ENCODE measurements at regions not wholly inside any gene's neighbourhood (a gene's known extent, or its start where the extent isn't known, plus 50 kb on each side); places are given as distances from the start of the nearest gene placed in this dataset.

- TF ChIP-seq, protein P1, sequence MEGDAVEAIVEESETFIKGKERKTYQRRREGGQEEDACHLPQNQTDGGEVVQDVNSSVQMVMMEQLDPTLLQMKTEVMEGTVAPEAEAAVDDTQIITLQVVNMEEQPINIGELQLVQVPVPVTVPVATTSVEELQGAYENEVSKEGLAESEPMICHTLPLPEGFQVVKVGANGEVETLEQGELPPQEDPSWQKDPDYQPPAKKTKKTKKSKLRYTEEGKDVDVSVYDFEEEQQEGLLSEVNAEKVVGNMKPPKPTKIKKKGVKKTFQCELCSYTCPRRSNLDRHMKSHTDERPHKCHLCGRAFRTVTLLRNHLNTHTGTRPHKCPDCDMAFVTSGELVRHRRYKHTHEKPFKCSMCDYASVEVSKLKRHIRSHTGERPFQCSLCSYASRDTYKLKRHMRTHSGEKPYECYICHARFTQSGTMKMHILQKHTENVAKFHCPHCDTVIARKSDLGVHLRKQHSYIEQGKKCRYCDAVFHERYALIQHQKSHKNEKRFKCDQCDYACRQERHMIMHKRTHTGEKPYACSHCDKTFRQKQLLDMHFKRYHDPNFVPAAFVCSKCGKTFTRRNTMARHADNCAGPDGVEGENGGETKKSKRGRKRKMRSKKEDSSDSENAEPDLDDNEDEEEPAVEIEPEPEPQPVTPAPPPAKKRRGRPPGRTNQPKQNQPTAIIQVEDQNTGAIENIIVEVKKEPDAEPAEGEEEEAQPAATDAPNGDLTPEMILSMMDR (IDR thresholded peaks at IDR 0.05; ENCODE audit: low read depth, low read length), result no peak
- TF ChIP-seq POLR2A (IDR thresholded peaks at IDR 0.05; ENCODE audit: extremely low read depth, insufficient read length) (no peak), MYC (IDR thresholded peaks at IDR 0.05; ENCODE audit: low read depth, low read length) (no peak)
Measured at GRCh38 chr21:18831942-18832676, 428.5 kb upstream of the TMPRSS15 start.
